Endodermal cell (in vitro differentiated cells): ENCODE measurements at regions not wholly inside any gene's neighbourhood (a gene's known extent, or its start where the extent isn't known, plus 50 kb on each side); places are given as distances from the start of the nearest gene placed in this dataset.

Experiments
- DNase-seq: peaks from one replicate; pipeline ENCODE4 v3.0.0-alpha.2; 2017
- H3K27ac ChIP-seq: 2 replicates; pipeline ENCODE4 v1.5.1; 2013; ENCODE audit warnings: mild to moderate bottlenecking, low read depth, low read length, moderate library complexity
- H3K27me3 ChIP-seq: 2 replicates; pipeline ENCODE4 v1.6.1; 2013; ENCODE audit warnings: mild to moderate bottlenecking, low read length, moderate library complexity; ENCODE audit not compliant: insufficient read depth, control insufficient read depth, poor library complexity, severe bottlenecking
- H3K36me3 ChIP-seq: 2 replicates; pipeline ENCODE4 v1.7.0; 2013; ENCODE audit warnings: mild to moderate bottlenecking, low read length, moderate library complexity; ENCODE audit not compliant: control insufficient read depth, insufficient read depth
- H3K4me1 ChIP-seq: one replicate; pipeline ENCODE4 v1.7.0; 2013; ENCODE audit warnings: low read length; ENCODE audit not compliant: control insufficient read depth, insufficient read depth
- H3K4me3 ChIP-seq: 2 replicates; pipeline ENCODE4 v1.5.1; 2013; ENCODE audit warnings: mild to moderate bottlenecking, low read length, moderate library complexity
- H3K9ac ChIP-seq: 2 replicates; pipeline ENCODE4 v1.6.1; 2013; ENCODE audit warnings: mild to moderate bottlenecking, low read length, moderate library complexity; ENCODE audit not compliant: poor library complexity, severe bottlenecking; ENCODE audit errors: extremely low read depth
- H3K9me3 ChIP-seq: 2 replicates; pipeline ENCODE4 v1.6.1; 2013; ENCODE audit warnings: mild to moderate bottlenecking, low read length, moderate library complexity; ENCODE audit not compliant: control insufficient read depth
- H3K27ac Mint-ChIP-seq: 2 replicates; pipeline ENCODE4 v1.8.0; 2020; ENCODE audit warnings: mixed read lengths
- H3K27me3 Mint-ChIP-seq: 2 replicates; pipeline ENCODE4 v1.8.0; 2021; ENCODE audit warnings: mild to moderate bottlenecking, mixed read lengths; ENCODE audit not compliant: insufficient read depth
- H3K36me3 Mint-ChIP-seq: 2 replicates; pipeline ENCODE4 v1.8.0; 2020; ENCODE audit warnings: low read depth, mixed read lengths
- H3K4me1 Mint-ChIP-seq: 2 replicates; pipeline ENCODE4 v1.8.0; 2020; ENCODE audit warnings: mixed read lengths
- H3K4me3 Mint-ChIP-seq: 2 replicates; pipeline ENCODE4 v1.8.0; 2020; ENCODE audit warnings: mild to moderate bottlenecking, moderate library complexity, mixed read lengths
- H3K9me3 Mint-ChIP-seq: 2 replicates; pipeline ENCODE4 v1.8.0; 2020; ENCODE audit warnings: mild to moderate bottlenecking, mixed read lengths
- CTCF ChIP-seq: fragments of 200-600 bp; sonication (generic); conservative IDR thresholded peaks from 2 replicates; pipeline ENCODE4 v1.5.0; 2021; ENCODE audit warnings: antibody characterized with exemption, mild to moderate bottlenecking
- WGBS, 2 experiments: methylation state at CpG; one replicate each; pipeline versions ENCODE4 v1.1.5 to v1.1.7; 2013; ENCODE audit warnings: missing lambda C conversion rate in 2 of 2, mixed read lengths in 1 of 2; ENCODE audit not compliant: insufficient coverage in 1 of 2, insufficient read length in 1 of 2; 5-methylcytosine and 5-hydroxymethylcytosine counted together

DNA sequence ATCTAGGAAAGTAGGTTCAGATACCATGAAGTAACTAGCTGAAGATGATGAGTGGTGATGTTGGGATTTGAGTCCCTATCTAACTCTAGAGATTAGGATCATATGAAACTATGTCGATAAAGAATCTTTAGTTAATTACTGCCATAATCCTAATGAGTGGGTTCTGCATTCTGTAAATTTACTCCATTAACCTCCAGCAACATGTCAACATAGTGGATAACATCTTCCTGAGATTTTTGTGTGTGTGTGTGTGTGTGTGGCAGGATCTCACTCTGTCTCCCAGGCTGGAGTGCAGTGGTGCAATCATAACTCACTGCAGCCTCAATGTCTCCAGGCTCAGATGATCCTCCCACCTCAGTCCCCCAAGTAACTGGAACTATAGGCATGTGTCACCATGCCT lies 272.9 kb upstream of the DPH6 start:
- WGBS, 2 experiments: no CpG with 5 or more reads among the region's 1 CpG
- Mint-ChIP-seq H3K9me3 (no peaks in the 10 kb centered on the region), H3K4me3 (no peak overlapping the region), H3K27me3 (no peaks in the 10 kb centered on the region), H3K36me3 (no peaks in the 10 kb centered on the region), H3K27ac (no peak overlapping the region), H3K4me1 (no peaks in the 10 kb centered on the region)
- Histone ChIP-seq H3K4me3 (no peak overlapping the region), H3K27ac (no peak overlapping the region), H3K36me3 (no peaks in the 10 kb centered on the region), H3K4me1 (no peaks in the 10 kb centered on the region), H3K27me3 (no peaks in the 10 kb centered on the region), H3K9ac (no peak overlapping the region), H3K9me3 (no peaks in the 10 kb centered on the region)
- DNase-seq: no peak
- no peak for TF ChIP-seq CTCF

DNA sequence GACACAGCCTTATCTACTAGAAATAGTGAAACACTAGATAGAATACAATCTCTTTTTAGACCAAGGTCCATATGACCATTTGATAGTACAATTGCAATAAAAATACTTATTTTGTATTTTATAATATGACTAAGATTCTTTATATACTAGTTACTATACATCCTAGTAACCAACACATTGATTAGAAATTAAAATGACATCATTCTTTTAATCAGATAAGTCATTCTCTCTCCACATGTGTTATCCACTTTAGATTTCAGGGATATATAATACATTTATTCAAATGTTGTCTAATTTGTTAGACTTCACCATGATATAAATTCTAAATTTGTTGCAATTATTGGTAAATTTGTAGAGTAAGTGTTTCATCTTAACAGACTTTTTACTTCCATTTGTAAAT lies 276.2 kb upstream of the DPH6 start:
- no peaks in the 10 kb centered on the region for H3K27me3 ChIP-seq
- no peak for DNase-seq
- H3K27ac ChIP-seq: no peak overlapping the region
- no peaks in the 10 kb centered on the region for H3K36me3 ChIP-seq
- H3K9me3 ChIP-seq: no peaks in the 10 kb centered on the region
- Mint-ChIP-seq H3K9me3 (no peaks in the 10 kb centered on the region), H3K4me3 (no peak overlapping the region), H3K27me3 (no peaks in the 10 kb centered on the region), H3K27ac (no peak overlapping the region), H3K36me3 (no peaks in the 10 kb centered on the region), H3K4me1 (no peaks in the 10 kb centered on the region)
- no peak overlapping the region for H3K9ac ChIP-seq
- no peak for TF ChIP-seq CTCF
- no peaks in the 10 kb centered on the region for H3K4me1 ChIP-seq
- no peak overlapping the region for H3K4me3 ChIP-seq

DNA sequence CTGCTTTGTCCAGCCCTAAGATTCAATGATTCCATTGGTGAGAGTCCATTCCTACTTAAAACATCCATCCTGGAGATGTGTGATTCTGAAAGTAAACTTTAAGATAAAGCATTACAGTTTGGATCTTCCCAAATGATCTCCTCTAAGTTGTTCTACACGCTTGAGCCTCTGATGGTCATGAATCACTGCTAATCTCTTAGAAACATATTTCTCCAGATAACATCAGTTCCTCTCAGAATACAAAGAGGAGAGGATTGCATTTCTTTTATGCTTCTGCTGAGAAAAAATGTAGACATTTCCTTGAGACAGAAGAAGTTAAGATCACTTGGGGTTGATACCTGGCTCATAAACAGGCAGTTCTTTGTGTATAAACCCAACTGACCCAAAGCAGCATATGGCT lies 281.2 kb upstream of the DPH6 start:
- Mint-ChIP-seq H3K36me3 (no peaks in the 10 kb centered on the region), H3K27me3 (no peaks in the 10 kb centered on the region), H3K9me3 (no peaks in the 10 kb centered on the region), H3K4me1 (no peaks in the 10 kb centered on the region), H3K4me3 (no peak overlapping the region), H3K27ac (no peak overlapping the region)
- DNase-seq: no peak
- Histone ChIP-seq H3K27ac (no peak overlapping the region), H3K4me1 (no peaks in the 10 kb centered on the region), H3K4me3 (no peak overlapping the region), H3K27me3 (no peaks in the 10 kb centered on the region), H3K9me3 (no peaks in the 10 kb centered on the region), H3K36me3 (no peaks in the 10 kb centered on the region), H3K9ac (no peak overlapping the region)
- 94% methylated on average over 1 of the region's 1 CpG; no CpG with 5 or more reads in 1 of the 2 experiments for WGBS, 2 experiments
- no peak for TF ChIP-seq CTCF
